Lung (tissue), 11 donors: ENCODE measurements at regions not wholly inside any gene's neighbourhood (a gene's known extent, or its start where the extent isn't known, plus 50 kb on each side); places are given as distances from the start of the nearest gene placed in this dataset.

Experiments used
- ATAC-seq: fragments of 200-7000 bp; cut with Tn5 transposase; one replicate; pipeline ENCODE4 v1.9.1; 2020; ENCODE audit warnings: moderate number of reproducible peaks; ENCODE audit not compliant: insufficient read depth, low FRiP score
- DNase-seq, 3 donors: peaks; one replicate each; pipeline ENCODE4 v3.0.0-alpha.2; 2013 to 2017
- H3K27ac ChIP-seq, 2 donors: one replicate each; pipeline ENCODE4 v1.5.1; 2013; ENCODE audit warnings: mild to moderate bottlenecking in 2 of 2, moderate library complexity in 2 of 2, control low read depth in 1 of 2, inconsistent platforms in 1 of 2, low read depth in 1 of 2, low read length in 1 of 2
- H3K27me3 ChIP-seq, 3 donors: one replicate each; pipeline ENCODE4 v1.5.1; 2013; ENCODE audit warnings: low read length in 2 of 3; ENCODE audit not compliant: control insufficient read depth in 3 of 3, insufficient read depth in 3 of 3
- H3K36me3 ChIP-seq, 4 donors: one replicate each; pipeline ENCODE4 v1.5.1; 2013; ENCODE audit warnings: low read length in 4 of 4, mild to moderate bottlenecking in 1 of 4, moderate library complexity in 1 of 4; ENCODE audit not compliant: control insufficient read depth in 4 of 4, insufficient read depth in 4 of 4
- H3K4me1 ChIP-seq, 5 donors: one replicate each; pipeline ENCODE4 v1.5.1; 2013; ENCODE audit warnings: low read length in 5 of 5, mild to moderate bottlenecking in 2 of 5, moderate library complexity in 1 of 5; ENCODE audit not compliant: control insufficient read depth in 5 of 5, insufficient read depth in 5 of 5
- H3K4me3 ChIP-seq: one replicate; pipeline ENCODE4 v1.5.1; 2013; ENCODE audit warnings: mild to moderate bottlenecking, control low read depth, moderate library complexity
- H3K9ac ChIP-seq, 2 donors: one replicate each; pipeline ENCODE4 v1.5.1; 2013; ENCODE audit warnings: low read length in 2 of 2, control low read depth in 1 of 2; ENCODE audit not compliant: insufficient read depth in 1 of 2
- H3K9me3 ChIP-seq, 4 donors: one replicate each; pipeline ENCODE4 v1.5.1; 2013; ENCODE audit warnings: low read length in 3 of 4, mild to moderate bottlenecking in 1 of 4, moderate library complexity in 1 of 4; ENCODE audit not compliant: control insufficient read depth in 4 of 4, insufficient read depth in 3 of 4
- WGBS, 2 donors: extraction: QIAGEN DNeasy Blood & Tissue Kit; methylation state at CpG; one replicate each; pipeline ENCODE4 v1.1.7; 2013; 5-methylcytosine and 5-hydroxymethylcytosine counted together
- TF ChIP-seq, protein P1 (sequence below): IDR thresholded peaks from 2 replicates; pipeline ENCODE4 v1.5.1; 2012; ENCODE audit warnings: mild to moderate bottlenecking; ENCODE audit errors: control extremely low read depth, extremely low read depth
- donor health status: control.
- donor health status: control.
- donor health status: Bipolar disorder and iron deficiency.
- donor health status: healthy.
- donor health status: DM: yes; HTN: yes; CAD: no.

DNA sequence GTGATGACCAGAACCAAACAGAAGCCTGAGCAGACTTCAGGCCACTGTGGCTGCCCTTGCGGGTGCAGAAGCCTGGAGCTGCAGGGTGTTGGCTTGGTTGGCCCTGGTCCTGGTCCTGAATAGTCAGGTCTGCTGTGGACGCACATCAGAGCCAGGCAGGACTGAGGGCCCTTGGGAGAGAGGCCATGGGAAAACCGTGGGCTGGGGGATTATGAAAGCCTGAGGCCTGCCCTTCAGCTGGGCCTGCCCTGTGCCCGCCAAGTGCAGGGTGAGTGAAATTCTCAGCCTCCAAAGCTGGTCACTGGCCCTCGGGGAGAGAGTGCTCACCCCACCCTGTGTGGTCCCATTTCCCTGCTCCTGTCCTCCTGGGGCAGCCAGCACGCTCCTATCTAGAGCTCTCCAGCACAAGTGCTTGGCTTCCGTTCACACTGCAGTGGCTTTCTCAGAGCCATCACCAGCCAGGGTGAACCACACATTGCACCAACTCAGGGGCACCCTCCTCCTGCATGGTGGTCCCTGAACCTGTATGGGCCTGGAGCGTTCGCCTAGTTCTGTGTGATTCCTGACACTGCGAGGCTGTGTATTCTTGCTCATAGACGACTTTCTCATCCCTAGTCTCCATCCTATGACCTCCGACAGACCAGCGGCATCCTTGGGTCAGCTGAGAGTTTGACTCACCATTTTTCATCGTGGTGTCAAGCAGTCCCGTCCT is 146.1 kb downstream of the TTLL2 start:
- Histone ChIP-seq H3K27ac (no peak overlapping the region), H3K9ac (no peak overlapping the region), H3K27me3 (no peaks in the 10 kb centered on the region), H3K36me3 (no peaks in the 10 kb centered on the region), H3K4me3 (no peak overlapping the region), H3K9me3 (no peaks in the 10 kb centered on the region), H3K4me1 (peaks cover 0 to 6% (median 0%) of the 10 kb centered on the region in 5 donors)
- ATAC-seq (no peak), DNase-seq (no peak)
- TF ChIP-seq, protein P1, sequence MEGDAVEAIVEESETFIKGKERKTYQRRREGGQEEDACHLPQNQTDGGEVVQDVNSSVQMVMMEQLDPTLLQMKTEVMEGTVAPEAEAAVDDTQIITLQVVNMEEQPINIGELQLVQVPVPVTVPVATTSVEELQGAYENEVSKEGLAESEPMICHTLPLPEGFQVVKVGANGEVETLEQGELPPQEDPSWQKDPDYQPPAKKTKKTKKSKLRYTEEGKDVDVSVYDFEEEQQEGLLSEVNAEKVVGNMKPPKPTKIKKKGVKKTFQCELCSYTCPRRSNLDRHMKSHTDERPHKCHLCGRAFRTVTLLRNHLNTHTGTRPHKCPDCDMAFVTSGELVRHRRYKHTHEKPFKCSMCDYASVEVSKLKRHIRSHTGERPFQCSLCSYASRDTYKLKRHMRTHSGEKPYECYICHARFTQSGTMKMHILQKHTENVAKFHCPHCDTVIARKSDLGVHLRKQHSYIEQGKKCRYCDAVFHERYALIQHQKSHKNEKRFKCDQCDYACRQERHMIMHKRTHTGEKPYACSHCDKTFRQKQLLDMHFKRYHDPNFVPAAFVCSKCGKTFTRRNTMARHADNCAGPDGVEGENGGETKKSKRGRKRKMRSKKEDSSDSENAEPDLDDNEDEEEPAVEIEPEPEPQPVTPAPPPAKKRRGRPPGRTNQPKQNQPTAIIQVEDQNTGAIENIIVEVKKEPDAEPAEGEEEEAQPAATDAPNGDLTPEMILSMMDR = no peak
- WGBS, 2 donors = 84 to 87% methylated on average over 15 of the region's 15 CpGs

DNA sequence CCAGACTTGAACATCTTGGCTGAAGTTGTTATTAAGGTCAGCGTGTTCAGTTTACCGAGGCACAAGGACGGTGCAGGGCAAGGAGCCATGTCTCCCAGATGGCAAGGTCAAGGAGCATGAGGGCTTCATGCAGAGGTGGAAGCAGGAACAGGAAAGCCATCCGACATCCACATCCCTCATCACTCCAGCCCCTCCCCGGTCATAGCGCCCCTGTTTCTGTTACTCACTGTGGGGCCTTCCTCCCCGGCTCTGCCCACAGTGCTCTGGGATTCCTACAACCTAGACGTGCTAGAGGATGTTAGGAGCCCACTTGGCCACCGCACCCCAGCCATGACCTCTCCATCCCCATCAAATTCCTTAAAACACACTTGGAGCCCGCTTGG is 146.7 kb downstream of the TTLL2 start:
- H3K4me3 ChIP-seq = no peak overlapping the region
- WGBS, 2 donors = 94 to 97% methylated on average over 10 of the region's 10 CpGs
- no peak overlapping the region for H3K9ac ChIP-seq
- ATAC-seq = no peak
- H3K9me3 ChIP-seq = no peaks in the 10 kb centered on the region
- H3K4me1 ChIP-seq = peaks cover 0 to 6% (median 0%) of the 10 kb centered on the region in 5 donors
- no peak for DNase-seq
- no peaks in the 10 kb centered on the region for H3K27me3 ChIP-seq
- H3K27ac ChIP-seq = no peak overlapping the region
- TF ChIP-seq, protein P1 = no peak
- no peaks in the 10 kb centered on the region for H3K36me3 ChIP-seq

DNA sequence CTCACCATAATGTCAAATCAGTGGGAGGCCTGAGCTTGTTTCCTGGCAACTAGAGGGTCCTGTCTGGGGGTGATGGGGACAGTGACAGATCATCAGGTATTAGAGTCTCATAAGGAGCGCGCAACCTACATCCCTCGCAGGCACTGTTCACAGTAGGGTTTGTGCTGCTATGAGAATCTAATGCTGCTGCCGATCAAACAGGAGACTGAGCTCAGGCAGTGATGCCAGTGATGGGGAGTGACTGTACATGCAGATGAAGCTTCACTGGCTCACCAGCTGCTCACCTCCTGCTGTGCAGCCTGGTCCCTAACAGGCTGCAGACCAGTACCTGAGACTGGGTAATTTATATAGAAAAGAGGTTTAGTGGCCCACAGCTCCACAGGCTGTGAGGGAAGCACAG is 147.3 kb downstream of the TTLL2 start:
- ATAC-seq (no peak), DNase-seq (no peak)
- Histone ChIP-seq H3K27ac (no peak overlapping the region), H3K4me1 (peaks cover 0 to 6% (median 0%) of the 10 kb centered on the region in 5 donors), H3K9ac (no peak overlapping the region), H3K36me3 (no peaks in the 10 kb centered on the region), H3K27me3 (no peaks in the 10 kb centered on the region), H3K4me3 (no peak overlapping the region), H3K9me3 (no peaks in the 10 kb centered on the region)
- 76 to 96% methylated on average over 4 of the region's 4 CpGs for WGBS, 2 donors
- TF ChIP-seq, protein P1 = no peak

DNA sequence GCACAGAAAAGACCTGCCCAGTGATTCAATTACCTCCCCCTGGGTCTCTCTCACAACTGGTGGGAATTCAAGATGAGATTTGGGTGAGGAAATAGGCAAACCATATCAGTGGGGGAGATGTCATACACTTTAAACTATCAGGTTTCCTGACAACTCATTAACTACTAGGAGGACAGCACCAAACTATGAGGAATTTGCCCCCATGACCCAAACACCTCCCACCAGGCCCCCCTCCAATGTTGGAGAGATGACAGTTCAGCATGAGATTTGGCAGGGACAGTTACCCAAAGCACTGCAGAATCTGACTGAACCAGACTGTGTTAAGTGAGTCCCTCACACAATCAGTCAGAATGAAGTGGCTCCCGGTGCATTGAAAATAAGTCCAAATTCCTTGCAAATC is 148.0 kb downstream of the TTLL2 start:
- Histone ChIP-seq H3K4me1 (peaks cover 0 to 6% (median 0%) of the 10 kb centered on the region in 5 donors), H3K27me3 (no peaks in the 10 kb centered on the region), H3K27ac (no peak overlapping the region), H3K36me3 (no peaks in the 10 kb centered on the region), H3K4me3 (no peak overlapping the region), H3K9me3 (no peaks in the 10 kb centered on the region), H3K9ac (no peak overlapping the region)
- DNase-seq (no peak), ATAC-seq (no peak)
- TF ChIP-seq, protein P1 = no peak
- 66 to 81% methylated on average over 1 of the region's 1 CpG for WGBS, 2 donors
